ENCODE measurements at regions not wholly inside any gene's neighbourhood (a gene's known extent, or its start where the extent isn't known, plus 50 kb on each side); places are given as distances from the start of the nearest gene placed in this dataset.

DNA sequence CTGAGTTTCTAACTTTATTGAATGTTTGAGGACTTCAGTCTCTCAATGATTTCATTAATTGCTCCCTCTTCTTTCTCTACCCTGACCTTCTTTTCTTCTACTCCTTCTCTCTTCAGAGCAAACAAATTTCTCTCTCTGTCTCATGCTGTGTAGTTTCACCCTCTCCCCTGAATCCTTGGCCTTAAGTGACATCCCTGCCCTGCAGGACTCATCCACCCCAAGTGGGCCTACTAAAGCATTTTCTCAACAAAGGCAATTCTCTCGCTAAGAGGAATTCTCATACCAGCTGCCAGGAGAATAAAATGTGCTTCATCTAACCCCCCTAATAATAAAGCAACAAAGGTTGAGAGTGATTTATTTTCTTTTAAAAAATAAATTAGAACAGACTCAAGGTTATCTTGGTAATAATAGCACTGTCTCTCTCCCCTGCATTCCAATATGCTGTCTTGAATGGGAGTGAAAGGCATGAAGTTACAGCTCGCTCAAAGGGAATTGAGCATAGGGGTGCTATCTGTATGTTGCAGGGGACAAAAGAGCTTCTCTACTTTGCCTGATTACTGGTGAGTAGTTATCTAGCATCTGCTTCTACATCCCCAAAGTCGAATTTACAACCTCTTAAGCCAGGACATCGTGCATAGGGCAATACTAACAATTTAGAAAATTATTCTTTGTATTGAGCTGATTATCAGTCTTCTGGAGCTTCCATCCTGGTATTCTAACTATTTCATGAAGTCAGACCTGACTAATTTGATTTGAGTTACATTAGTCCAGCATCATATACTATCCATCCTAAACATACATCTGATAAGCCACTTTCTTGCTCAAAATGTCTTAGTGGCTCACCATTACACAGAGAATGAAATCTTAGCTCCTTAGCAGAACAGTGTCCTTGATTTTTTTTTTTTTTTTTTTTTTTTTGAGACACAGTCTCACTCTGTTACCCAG lies 76.9 kb upstream of the DNAJC19 start:
- no peak for DNase-seq (ENCODE audit: low spot score)

DNA sequence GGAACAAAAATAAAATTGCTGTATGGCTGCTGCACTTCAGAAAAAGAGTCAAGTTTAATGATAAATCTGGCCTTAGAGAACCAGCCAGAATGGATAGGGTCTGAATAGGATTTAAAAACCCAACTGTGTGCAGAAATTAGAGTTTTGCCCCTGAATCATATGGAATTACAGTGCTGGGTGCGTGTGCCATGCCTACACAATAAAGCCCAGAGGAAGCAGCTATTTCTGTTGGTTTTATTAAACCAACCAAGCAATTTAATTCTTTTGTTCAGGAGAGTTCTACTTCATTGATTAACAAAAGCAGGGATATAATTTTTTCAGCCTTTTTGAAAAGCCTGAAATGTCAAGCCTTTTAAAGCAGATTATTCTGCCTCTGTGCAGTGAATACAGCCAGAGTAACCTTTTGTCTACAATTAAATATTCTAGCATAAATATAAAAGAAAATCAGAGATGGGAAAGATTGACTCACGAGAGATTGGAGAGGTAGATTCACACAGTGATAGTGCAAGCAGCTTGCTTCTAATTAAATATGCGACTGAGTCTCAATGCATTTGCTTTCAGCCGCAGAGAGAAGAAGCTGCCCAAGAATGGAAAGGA lies 66.7 kb upstream of the DNAJC19 start:
- no peak for DNase-seq (ENCODE audit: low spot score)

- no peak for DNase-seq (ENCODE audit: low spot score)
Observed at GRCh38 chr3:181054538-181054937, 65.0 kb upstream of the DNAJC19 start.

DNA sequence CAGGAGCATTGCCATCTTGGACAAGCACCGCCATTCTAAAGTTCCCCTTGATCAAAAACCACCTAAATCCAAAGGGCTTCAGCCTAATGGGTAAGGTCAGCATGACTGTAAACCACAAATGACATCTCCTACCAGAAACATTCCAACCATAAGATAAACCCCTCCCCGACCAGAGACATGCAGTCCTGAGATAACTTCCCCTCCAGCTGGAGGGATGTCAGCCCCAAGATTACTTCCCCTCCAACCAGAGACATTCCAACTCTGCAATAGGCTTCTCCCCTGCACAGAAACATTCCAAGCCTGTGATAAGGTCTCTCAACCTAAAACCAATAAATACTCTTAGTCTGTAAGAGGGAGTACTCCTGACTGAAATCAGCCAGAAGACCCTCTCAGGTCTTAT lies 62.7 kb upstream of the DNAJC19 start:
- DNase-seq (ENCODE audit: low spot score), result no peak

DNA sequence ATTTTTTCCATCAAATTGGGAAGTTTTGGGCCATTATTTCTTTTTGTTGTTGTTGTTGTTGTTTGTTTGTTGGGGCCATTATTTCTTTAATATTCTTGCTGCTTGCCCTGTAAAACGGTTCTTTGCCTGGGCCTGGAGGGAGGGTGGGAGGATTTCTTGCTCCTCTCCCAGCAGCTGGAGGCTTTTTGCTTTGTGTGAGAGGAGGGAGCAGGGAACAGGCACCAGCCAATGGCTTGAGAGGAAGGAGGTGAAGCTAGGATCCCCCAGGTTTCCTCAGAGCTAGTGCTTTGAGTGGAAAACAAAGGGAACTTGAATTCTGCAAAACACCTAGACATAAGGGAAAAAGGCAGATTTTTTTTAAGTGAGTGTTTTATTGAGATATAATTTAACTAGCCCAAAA lies 61.2 kb upstream of the DNAJC19 start:
- no peak for DNase-seq (ENCODE audit: low spot score)

GRCh38 chr3:181040030-181040429 lies 50.5 kb upstream of the DNAJC19 start:
- no peak for DNase-seq (ENCODE audit: low spot score)

All from globus pallidus (tissue), 1 donor.